ENCODE measurements at regions not wholly inside any gene's neighbourhood (a gene's known extent, or its start where the extent isn't known, plus 50 kb on each side); places are given as distances from the start of the nearest gene placed in this dataset.
A peak's percentile ranks its signal among the peaks of the same experiment; 100 is the strongest.

GRCh38 chr2:167626961-167627360 lies 620.4 kb downstream of the STK39 start:
- Histone ChIP-seq H3K27me3 (replicated peaks; ENCODE audit: control insufficient read depth, insufficient read depth, low read length) (no peaks in the 10 kb centered on the region), H3K4me1 (ENCODE audit: control insufficient read depth, insufficient read depth, low read length) (peaks cover 24% of the 10 kb centered on the region), H3K4me3 (ENCODE audit: low read length) (no peak overlapping the region), H3K9ac (ENCODE audit: low read length) (peak overlapping the region; percentile 46), H3K36me3 (ENCODE audit: control insufficient read depth, insufficient read depth, low read length, severe bottlenecking) (no peaks in the 10 kb centered on the region), H3K9me3 (ENCODE audit: control insufficient read depth, low read length) (no peaks in the 10 kb centered on the region)
- no peak for DNase-seq (ENCODE audit: low read depth)

- no peaks in the 10 kb centered on the region for H3K27me3 ChIP-seq (replicated peaks; ENCODE audit: control insufficient read depth, insufficient read depth, low read length)
- peak overlapping the region; percentile 46 for H3K9ac ChIP-seq (ENCODE audit: low read length)
- DNase-seq (ENCODE audit: low read depth) = peak; percentile 60
- H3K9me3 ChIP-seq (ENCODE audit: control insufficient read depth, low read length) = no peaks in the 10 kb centered on the region
- no peaks in the 10 kb centered on the region for H3K36me3 ChIP-seq (ENCODE audit: control insufficient read depth, insufficient read depth, low read length, severe bottlenecking)
- H3K4me3 ChIP-seq (ENCODE audit: low read length) = peak overlapping the region; percentile 35
- H3K4me1 ChIP-seq (ENCODE audit: control insufficient read depth, insufficient read depth, low read length) = peaks cover 24% of the 10 kb centered on the region
Measured at GRCh38 chr2:167626301-167626700, 621.1 kb downstream of the STK39 start.

DNA sequence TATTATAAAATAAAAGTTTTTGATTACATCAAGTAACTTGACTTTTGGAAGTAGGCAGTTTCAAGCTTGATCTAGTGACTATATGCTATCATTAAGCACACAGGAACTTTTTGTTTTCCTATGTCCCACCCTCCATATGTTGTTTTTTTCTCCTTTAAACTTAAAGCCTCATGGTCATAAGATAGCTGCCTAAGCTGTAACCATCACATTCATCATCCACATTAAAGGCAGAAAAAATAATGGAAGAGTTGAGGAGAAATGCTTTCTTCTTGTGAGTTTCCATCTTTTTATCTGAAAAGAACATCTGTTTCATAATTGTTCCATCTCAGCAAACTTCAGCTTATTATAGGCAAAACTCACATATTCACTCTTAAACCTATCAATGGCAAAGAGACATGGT lies 630.4 kb downstream of the STK39 start:
- no peak for DNase-seq (ENCODE audit: low read depth)
- no peaks in the 10 kb centered on the region for H3K27me3 ChIP-seq (replicated peaks; ENCODE audit: control insufficient read depth, insufficient read depth, low read length)
- H3K4me3 ChIP-seq (ENCODE audit: low read length) = no peak overlapping the region
- H3K9ac ChIP-seq (ENCODE audit: low read length) = no peak overlapping the region
- H3K36me3 ChIP-seq (ENCODE audit: control insufficient read depth, insufficient read depth, low read length, severe bottlenecking) = no peaks in the 10 kb centered on the region
- no peaks in the 10 kb centered on the region for H3K4me1 ChIP-seq (ENCODE audit: control insufficient read depth, insufficient read depth, low read length)
- H3K9me3 ChIP-seq (ENCODE audit: control insufficient read depth, low read length) = no peaks in the 10 kb centered on the region

GRCh38 chr2:167613471-167613870 lies 633.9 kb downstream of the STK39 start:
- Histone ChIP-seq H3K4me3 (ENCODE audit: low read length) (no peak overlapping the region), H3K36me3 (ENCODE audit: control insufficient read depth, insufficient read depth, low read length, severe bottlenecking) (no peaks in the 10 kb centered on the region), H3K27me3 (replicated peaks; ENCODE audit: control insufficient read depth, insufficient read depth, low read length) (no peaks in the 10 kb centered on the region), H3K9me3 (ENCODE audit: control insufficient read depth, low read length) (no peaks in the 10 kb centered on the region), H3K4me1 (ENCODE audit: control insufficient read depth, insufficient read depth, low read length) (no peaks in the 10 kb centered on the region), H3K9ac (ENCODE audit: low read length) (no peak overlapping the region)
- no peak for DNase-seq (ENCODE audit: low read depth)

DNA sequence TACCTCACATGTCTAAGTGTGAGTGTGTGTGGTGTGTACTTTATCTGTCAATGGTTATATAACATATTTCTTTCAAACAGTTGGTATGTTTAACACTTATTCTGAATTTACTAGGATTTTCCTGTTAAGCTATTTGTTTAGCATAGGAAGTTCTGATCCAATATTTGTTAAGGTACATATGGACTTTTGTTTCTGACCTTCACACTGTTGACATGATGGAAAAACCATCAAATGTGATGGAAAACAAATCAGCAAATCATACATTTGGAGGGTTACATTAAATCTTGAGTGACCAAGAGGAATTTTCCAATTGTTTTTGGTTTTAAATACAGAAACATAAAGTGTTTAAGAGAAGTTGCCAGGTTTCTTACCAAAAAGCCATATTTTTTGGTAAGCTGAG lies 638.9 kb downstream of the STK39 start:
- H3K9me3 ChIP-seq (ENCODE audit: control insufficient read depth, low read length) = no peaks in the 10 kb centered on the region
- H3K4me3 ChIP-seq (ENCODE audit: low read length) = no peak overlapping the region
- no peak overlapping the region for H3K9ac ChIP-seq (ENCODE audit: low read length)
- no peak for DNase-seq (ENCODE audit: low read depth)
- H3K36me3 ChIP-seq (ENCODE audit: control insufficient read depth, insufficient read depth, low read length, severe bottlenecking) = no peaks in the 10 kb centered on the region
- H3K27me3 ChIP-seq (replicated peaks; ENCODE audit: control insufficient read depth, insufficient read depth, low read length) = no peaks in the 10 kb centered on the region
- H3K4me1 ChIP-seq (ENCODE audit: control insufficient read depth, insufficient read depth, low read length) = no peaks in the 10 kb centered on the region

DNA sequence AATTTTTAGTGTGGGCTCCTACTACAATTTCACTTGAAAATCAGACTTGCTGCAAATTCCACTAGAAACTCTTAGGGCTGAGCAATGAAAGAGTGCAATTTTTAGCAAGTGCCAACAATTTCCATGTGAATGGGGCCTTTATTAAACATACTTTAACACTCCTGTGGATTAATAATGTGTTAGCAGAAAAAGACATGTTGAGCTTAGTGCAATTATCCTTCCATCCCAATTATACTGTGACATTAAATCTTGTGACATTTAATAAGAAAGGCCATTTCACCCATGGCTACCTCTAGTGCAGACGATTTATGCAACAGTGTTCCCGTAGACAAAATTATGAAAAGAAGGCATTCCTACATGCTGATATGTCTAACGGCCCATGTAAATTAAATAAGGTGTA lies 639.7 kb downstream of the STK39 start:
- H3K9ac ChIP-seq (ENCODE audit: low read length) = no peak overlapping the region
- DNase-seq (ENCODE audit: low read depth) = no peak
- H3K9me3 ChIP-seq (ENCODE audit: control insufficient read depth, low read length) = no peaks in the 10 kb centered on the region
- H3K4me3 ChIP-seq (ENCODE audit: low read length) = no peak overlapping the region
- H3K36me3 ChIP-seq (ENCODE audit: control insufficient read depth, insufficient read depth, low read length, severe bottlenecking) = no peaks in the 10 kb centered on the region
- no peaks in the 10 kb centered on the region for H3K4me1 ChIP-seq (ENCODE audit: control insufficient read depth, insufficient read depth, low read length)
- no peaks in the 10 kb centered on the region for H3K27me3 ChIP-seq (replicated peaks; ENCODE audit: control insufficient read depth, insufficient read depth, low read length)

- Histone ChIP-seq H3K4me3 (ENCODE audit: low read length) (no peak overlapping the region), H3K9me3 (ENCODE audit: control insufficient read depth, low read length) (no peaks in the 10 kb centered on the region), H3K4me1 (ENCODE audit: control insufficient read depth, insufficient read depth, low read length) (no peaks in the 10 kb centered on the region), H3K9ac (ENCODE audit: low read length) (no peak overlapping the region), H3K27me3 (replicated peaks; ENCODE audit: control insufficient read depth, insufficient read depth, low read length) (no peaks in the 10 kb centered on the region), H3K36me3 (ENCODE audit: control insufficient read depth, insufficient read depth, low read length, severe bottlenecking) (no peaks in the 10 kb centered on the region)
- DNase-seq (ENCODE audit: low read depth) = no peak
Measured at GRCh38 chr2:167607211-167607610, 640.2 kb downstream of the STK39 start.

GRCh38 chr2:167602122-167602521 lies 645.3 kb downstream of the STK39 start:
- Histone ChIP-seq H3K36me3 (ENCODE audit: control insufficient read depth, insufficient read depth, low read length, severe bottlenecking) (no peaks in the 10 kb centered on the region), H3K27me3 (replicated peaks; ENCODE audit: control insufficient read depth, insufficient read depth, low read length) (no peaks in the 10 kb centered on the region), H3K4me3 (ENCODE audit: low read length) (no peak overlapping the region), H3K9me3 (ENCODE audit: control insufficient read depth, low read length) (no peaks in the 10 kb centered on the region), H3K4me1 (ENCODE audit: control insufficient read depth, insufficient read depth, low read length) (peaks cover 11% of the 10 kb centered on the region), H3K9ac (ENCODE audit: low read length) (no peak overlapping the region)
- DNase-seq (ENCODE audit: low read depth) = no peak

DNA sequence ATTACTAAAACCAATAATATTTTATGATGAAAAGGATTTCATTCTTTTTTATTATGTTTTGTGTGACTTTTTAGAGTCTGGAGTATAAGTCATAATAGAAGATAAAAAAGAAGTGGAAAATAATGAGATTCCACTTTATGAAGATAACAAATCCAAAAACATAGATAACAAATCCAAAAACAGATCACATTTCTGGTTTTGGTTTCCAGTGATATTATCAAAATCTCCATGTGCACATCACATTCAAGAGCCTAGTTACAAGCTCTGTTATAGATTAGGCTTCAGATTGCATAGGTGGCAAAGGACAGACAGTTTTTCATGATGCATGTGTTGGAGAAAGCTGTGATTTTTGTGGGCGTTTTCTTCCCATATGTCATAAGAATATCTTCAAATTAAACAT lies 648.2 kb downstream of the STK39 start:
- Histone ChIP-seq H3K27me3 (replicated peaks; ENCODE audit: control insufficient read depth, insufficient read depth, low read length) (no peaks in the 10 kb centered on the region), H3K4me3 (ENCODE audit: low read length) (no peak overlapping the region), H3K4me1 (ENCODE audit: control insufficient read depth, insufficient read depth, low read length) (peaks cover 11% of the 10 kb centered on the region), H3K9me3 (ENCODE audit: control insufficient read depth, low read length) (no peaks in the 10 kb centered on the region), H3K9ac (ENCODE audit: low read length) (no peak overlapping the region), H3K36me3 (ENCODE audit: control insufficient read depth, insufficient read depth, low read length, severe bottlenecking) (no peaks in the 10 kb centered on the region)
- DNase-seq (ENCODE audit: low read depth) = no peak

DNA sequence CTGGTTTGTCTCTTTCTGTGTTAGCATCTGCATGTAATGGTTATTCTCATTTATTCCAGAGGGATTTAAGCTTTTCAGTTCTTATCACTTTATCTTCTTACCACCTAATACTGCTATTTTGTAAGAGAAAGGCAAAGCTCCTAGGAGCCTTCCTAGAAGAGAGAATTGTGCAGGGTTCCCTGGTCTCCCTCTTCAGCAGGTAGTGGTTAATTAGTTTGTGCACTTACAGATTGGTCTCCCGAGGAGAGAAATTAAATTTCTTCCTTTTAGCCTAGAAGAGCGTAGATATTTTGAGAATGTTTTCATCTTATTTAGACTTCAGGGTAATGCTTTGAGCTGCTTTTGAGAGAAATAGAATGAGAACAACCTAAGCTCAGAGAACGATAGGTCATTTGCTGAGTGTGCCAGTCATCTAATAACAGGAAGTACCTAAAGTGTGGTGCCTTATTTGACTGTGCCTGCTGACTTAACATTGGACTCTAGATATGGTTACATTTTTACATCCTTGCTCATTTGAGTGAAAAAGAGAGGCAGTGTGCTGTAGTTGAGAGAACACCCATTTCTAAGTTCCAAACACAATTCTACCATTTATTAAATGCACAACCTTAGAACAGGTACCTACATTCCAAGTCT lies 651.4 kb downstream of the STK39 start:
- no peak overlapping the region for H3K9ac ChIP-seq (ENCODE audit: low read length)
- H3K9me3 ChIP-seq (ENCODE audit: control insufficient read depth, low read length) = no peaks in the 10 kb centered on the region
- no peak overlapping the region for H3K4me3 ChIP-seq (ENCODE audit: low read length)
- no peak for DNase-seq (ENCODE audit: low read depth)
- no peaks in the 10 kb centered on the region for H3K36me3 ChIP-seq (ENCODE audit: control insufficient read depth, insufficient read depth, low read length, severe bottlenecking)
- H3K4me1 ChIP-seq (ENCODE audit: control insufficient read depth, insufficient read depth, low read length) = peaks cover 11% of the 10 kb centered on the region
- no peaks in the 10 kb centered on the region for H3K27me3 ChIP-seq (replicated peaks; ENCODE audit: control insufficient read depth, insufficient read depth, low read length)

DNA sequence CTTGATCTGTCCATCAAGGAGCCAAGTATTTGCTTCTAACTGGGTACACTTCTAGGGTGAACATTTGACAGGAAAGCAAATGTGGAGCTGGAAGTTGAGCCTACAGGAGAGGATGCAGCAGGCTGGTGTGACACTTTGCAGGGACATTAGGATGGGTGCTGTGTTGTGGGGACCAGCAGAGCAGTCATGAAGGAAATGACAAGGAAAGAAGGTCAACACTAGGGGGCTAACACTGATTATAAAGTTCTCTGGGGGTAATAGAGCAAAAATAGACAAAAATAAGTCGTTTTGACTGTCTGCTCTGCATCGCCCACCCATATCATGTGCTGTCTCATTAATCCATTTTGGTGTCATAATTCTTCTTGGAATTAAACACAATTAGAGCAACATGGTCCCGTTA lies 652.4 kb downstream of the STK39 start:
- Histone ChIP-seq H3K36me3 (ENCODE audit: control insufficient read depth, insufficient read depth, low read length, severe bottlenecking) (no peaks in the 10 kb centered on the region), H3K27me3 (replicated peaks; ENCODE audit: control insufficient read depth, insufficient read depth, low read length) (no peaks in the 10 kb centered on the region), H3K9me3 (ENCODE audit: control insufficient read depth, low read length) (no peaks in the 10 kb centered on the region), H3K4me3 (ENCODE audit: low read length) (no peak overlapping the region), H3K9ac (ENCODE audit: low read length) (no peak overlapping the region), H3K4me1 (ENCODE audit: control insufficient read depth, insufficient read depth, low read length) (peaks cover 11% of the 10 kb centered on the region)
- no peak for DNase-seq (ENCODE audit: low read depth)

DNA sequence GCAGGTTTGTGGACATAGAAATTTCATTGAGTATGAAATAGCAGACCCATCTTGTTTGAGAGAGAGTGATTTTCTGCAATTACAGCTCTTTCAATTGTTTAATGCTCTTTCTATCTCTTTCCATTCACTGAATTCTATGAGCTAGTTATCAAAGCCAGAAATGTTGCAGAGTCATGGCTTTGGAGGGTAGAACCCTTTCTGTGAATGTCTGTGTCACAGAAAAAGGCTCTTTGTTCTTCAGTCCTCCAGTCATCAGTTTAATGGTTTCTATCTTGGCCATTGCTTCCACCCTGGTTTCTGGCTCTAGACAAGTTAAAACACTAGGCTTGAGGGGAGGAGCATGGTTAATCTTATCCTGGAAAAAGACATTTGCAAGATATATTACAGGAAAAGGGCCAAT lies 655.0 kb downstream of the STK39 start:
- Histone ChIP-seq H3K4me1 (ENCODE audit: control insufficient read depth, insufficient read depth, low read length) (no peaks in the 10 kb centered on the region), H3K36me3 (ENCODE audit: control insufficient read depth, insufficient read depth, low read length, severe bottlenecking) (no peaks in the 10 kb centered on the region), H3K27me3 (replicated peaks; ENCODE audit: control insufficient read depth, insufficient read depth, low read length) (no peaks in the 10 kb centered on the region), H3K4me3 (ENCODE audit: low read length) (no peak overlapping the region), H3K9me3 (ENCODE audit: control insufficient read depth, low read length) (no peaks in the 10 kb centered on the region), H3K9ac (ENCODE audit: low read length) (no peak overlapping the region)
- DNase-seq (ENCODE audit: low read depth) = no peak

All from adipocyte (in vitro differentiated cells).